NB4 (cell line): ENCODE measurements at regions not wholly inside any gene's neighbourhood (a gene's known extent, or its start where the extent isn't known, plus 50 kb on each side); places are given as distances from the start of the nearest gene placed in this dataset.

Source experiments
- POLR2A ChIP-seq: IDR thresholded peaks from 2 replicates; pipeline ENCODE4 v1.6.1; 2011; ENCODE audit warnings: mild to moderate bottlenecking; ENCODE audit not compliant: insufficient read length; ENCODE audit errors: extremely low read depth
- TF ChIP-seq, protein P1 (sequence below): IDR thresholded peaks from one replicate; pipeline ENCODE4 v1.5.1; 2012; ENCODE audit warnings: low read depth, low read length
- TF ChIP-seq, protein P2 (sequence below): IDR thresholded peaks from 2 replicates; pipeline ENCODE4 v1.6.1; 2011; ENCODE audit warnings: low read depth, low read length

DNA sequence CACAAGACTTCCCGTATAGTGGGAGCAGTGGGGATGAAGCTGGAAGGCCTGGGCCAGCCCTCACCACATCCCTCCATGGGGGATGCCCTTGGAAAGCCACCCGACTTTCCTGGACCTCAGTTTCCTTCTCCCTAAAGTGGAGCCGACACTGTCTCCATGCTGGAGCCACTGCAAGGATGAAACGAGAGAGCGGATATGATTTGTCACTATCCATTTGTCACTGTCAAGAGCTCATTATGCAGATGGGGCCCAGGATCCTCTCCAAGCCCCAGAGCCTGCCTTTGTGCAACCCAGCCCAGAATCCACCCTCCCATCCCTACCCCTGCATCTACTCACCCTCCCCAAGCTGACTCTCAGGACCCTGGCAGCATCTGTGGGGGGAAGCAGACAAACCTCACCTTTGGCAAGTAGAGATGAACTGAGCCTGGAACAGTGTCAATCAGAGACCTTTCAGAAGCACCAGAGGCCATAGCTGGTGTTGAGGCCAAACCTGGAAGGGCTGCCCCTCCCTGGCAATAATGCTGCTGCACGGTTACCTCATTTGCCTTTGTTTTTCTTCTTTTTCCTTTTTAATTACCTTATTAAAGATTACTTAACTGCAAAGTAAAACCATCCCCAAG is 287.7 kb upstream of the RTL1 start:
- TF ChIP-seq, protein P1, sequence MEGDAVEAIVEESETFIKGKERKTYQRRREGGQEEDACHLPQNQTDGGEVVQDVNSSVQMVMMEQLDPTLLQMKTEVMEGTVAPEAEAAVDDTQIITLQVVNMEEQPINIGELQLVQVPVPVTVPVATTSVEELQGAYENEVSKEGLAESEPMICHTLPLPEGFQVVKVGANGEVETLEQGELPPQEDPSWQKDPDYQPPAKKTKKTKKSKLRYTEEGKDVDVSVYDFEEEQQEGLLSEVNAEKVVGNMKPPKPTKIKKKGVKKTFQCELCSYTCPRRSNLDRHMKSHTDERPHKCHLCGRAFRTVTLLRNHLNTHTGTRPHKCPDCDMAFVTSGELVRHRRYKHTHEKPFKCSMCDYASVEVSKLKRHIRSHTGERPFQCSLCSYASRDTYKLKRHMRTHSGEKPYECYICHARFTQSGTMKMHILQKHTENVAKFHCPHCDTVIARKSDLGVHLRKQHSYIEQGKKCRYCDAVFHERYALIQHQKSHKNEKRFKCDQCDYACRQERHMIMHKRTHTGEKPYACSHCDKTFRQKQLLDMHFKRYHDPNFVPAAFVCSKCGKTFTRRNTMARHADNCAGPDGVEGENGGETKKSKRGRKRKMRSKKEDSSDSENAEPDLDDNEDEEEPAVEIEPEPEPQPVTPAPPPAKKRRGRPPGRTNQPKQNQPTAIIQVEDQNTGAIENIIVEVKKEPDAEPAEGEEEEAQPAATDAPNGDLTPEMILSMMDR, result no peak
- TF ChIP-seq, protein P2, sequence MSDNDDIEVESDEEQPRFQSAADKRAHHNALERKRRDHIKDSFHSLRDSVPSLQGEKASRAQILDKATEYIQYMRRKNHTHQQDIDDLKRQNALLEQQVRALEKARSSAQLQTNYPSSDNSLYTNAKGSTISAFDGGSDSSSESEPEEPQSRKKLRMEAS, result no peak
- TF ChIP-seq POLR2A, result no peak
